Trophoblast cell (in vitro differentiated cells and primary cell): ENCODE measurements at regions not wholly inside any gene's neighbourhood (a gene's known extent, or its start where the extent isn't known, plus 50 kb on each side); places are given as distances from the start of the nearest gene placed in this dataset.

ENCODE experiments used
- DNase-seq, 2 donors: peaks; one replicate each; pipeline ENCODE4 v3.0.0-alpha.2; 2016
- H2AFZ ChIP-seq: 2 replicates; pipeline ENCODE4 v1.6.1; 2013; ENCODE audit warnings: low read length, moderate library complexity, mild to moderate bottlenecking; ENCODE audit not compliant: insufficient read depth, poor library complexity
- H2AK5ac ChIP-seq: 2 replicates; pipeline ENCODE4 v1.6.1; 2013; ENCODE audit warnings: mild to moderate bottlenecking, low read length
- H2BK120ac ChIP-seq: 2 replicates; pipeline ENCODE4 v1.6.1; 2013; ENCODE audit warnings: low read length, mild to moderate bottlenecking, moderate library complexity; ENCODE audit not compliant: insufficient read depth, poor library complexity
- H2BK12ac ChIP-seq: 2 replicates; pipeline ENCODE4 v1.6.1; 2013; ENCODE audit warnings: mild to moderate bottlenecking, low read length, moderate library complexity
- H2BK5ac ChIP-seq: 2 replicates; pipeline ENCODE4 v1.6.1; 2013; ENCODE audit warnings: low read length, low read depth, moderate library complexity, mild to moderate bottlenecking; ENCODE audit not compliant: poor library complexity
- H3K14ac ChIP-seq: 2 replicates; pipeline ENCODE4 v1.6.1; 2013; ENCODE audit warnings: mild to moderate bottlenecking, low read length
- H3K18ac ChIP-seq: 2 replicates; pipeline ENCODE4 v1.6.1; 2013; ENCODE audit warnings: mild to moderate bottlenecking, low read length
- H3K23ac ChIP-seq: 2 replicates; pipeline ENCODE4 v1.6.1; 2013; ENCODE audit warnings: low read length
- H3K27ac ChIP-seq: 2 replicates; pipeline ENCODE4 v1.5.1; 2013; ENCODE audit warnings: low read depth, mild to moderate bottlenecking, inconsistent platforms, low read length, moderate library complexity
- H3K27me3 ChIP-seq: 2 replicates; pipeline ENCODE4 v1.6.1; 2013; ENCODE audit warnings: inconsistent platforms, mild to moderate bottlenecking, low read length, moderate library complexity; ENCODE audit not compliant: insufficient read depth
- H3K36me3 ChIP-seq, 2 experiments: 1 replicate in 1 of 2; 2 replicates in 1 of 2; pipeline ENCODE4 v1.6.1; 2013; ENCODE audit warnings: low read length in 2 of 2, mild to moderate bottlenecking in 2 of 2, moderate library complexity in 1 of 2; ENCODE audit not compliant: insufficient read depth in 2 of 2, control insufficient read depth in 1 of 2
- H3K4ac ChIP-seq: 2 replicates; pipeline ENCODE4 v1.6.1; 2013; ENCODE audit warnings: low read depth, mild to moderate bottlenecking, low read length, moderate library complexity
- H3K4me1 ChIP-seq, 2 experiments: 1 replicate in 1 of 2; 2 replicates in 1 of 2; pipeline ENCODE4 v1.6.1; 2013; ENCODE audit warnings: low read length in 2 of 2, mild to moderate bottlenecking in 2 of 2, moderate library complexity in 1 of 2; ENCODE audit not compliant: insufficient read depth in 2 of 2, control insufficient read depth in 1 of 2
- H3K4me2 ChIP-seq: 2 replicates; pipeline ENCODE4 v1.6.1; 2013; ENCODE audit warnings: inconsistent platforms, mild to moderate bottlenecking, low read length, moderate library complexity
- H3K4me3 ChIP-seq: 2 replicates; pipeline ENCODE4 v1.5.1; 2013; ENCODE audit warnings: mild to moderate bottlenecking, low read depth, low read length, inconsistent platforms
- H3K79me1 ChIP-seq: one replicate; pipeline ENCODE4 v1.6.1; 2013; ENCODE audit warnings: low read length
- H3K79me2 ChIP-seq: 2 replicates; pipeline ENCODE4 v1.6.1; 2013; ENCODE audit warnings: low read length, mild to moderate bottlenecking; ENCODE audit not compliant: control insufficient read depth, insufficient read depth, poor library complexity
- H3K9ac ChIP-seq: 2 replicates; pipeline ENCODE4 v1.6.1; 2013; ENCODE audit warnings: mild to moderate bottlenecking, low read length
- H3K9me3 ChIP-seq: 2 replicates; pipeline ENCODE4 v1.6.1; 2013; ENCODE audit warnings: low read depth, mild to moderate bottlenecking, control low read depth, inconsistent platforms, low read length; ENCODE audit not compliant: insufficient read depth
- H4K12ac ChIP-seq: 2 replicates; pipeline ENCODE4 v1.6.1; 2013; ENCODE audit warnings: low read depth, mild to moderate bottlenecking, low read length, moderate library complexity
- H4K8ac ChIP-seq: 2 replicates; pipeline ENCODE4 v1.6.1; 2013; ENCODE audit warnings: low read depth, mild to moderate bottlenecking, low read length, moderate library complexity
- H4K91ac ChIP-seq: one replicate; pipeline ENCODE4 v1.6.1; 2013; ENCODE audit warnings: low read depth, mild to moderate bottlenecking, low read length, moderate library complexity
- WGBS: extraction: QIAGEN DNeasy Blood & Tissue Kit; methylation state at CpG from one replicate; pipeline ENCODE4 v1.1.7; 2013; ENCODE audit warnings: missing lambda C conversion rate; ENCODE audit not compliant: insufficient read length, insufficient coverage; ENCODE audit errors: extremely low coverage; 5-methylcytosine and 5-hydroxymethylcytosine counted together

GRCh38 chr12:28027328-28027727 lies 54.8 kb upstream of the PTHLH start:
- DNase-seq, result peak in 1 of 2 donors; percentile 39

GRCh38 chr12:28027947-28028724 lies 55.6 kb upstream of the PTHLH start:
- Histone ChIP-seq H4K91ac (peak overlapping the region; percentile 84), H3K27me3 (no peaks in the 10 kb centered on the region), H3K23ac (no peak overlapping the region), H3K4me3 (no peak overlapping the region), H3K79me1 (peaks cover 13% of the 10 kb centered on the region), H3K79me2 (no peaks in the 10 kb centered on the region), H4K12ac (peak overlapping the region; percentile 25), H3K36me3 (no peaks in the 10 kb centered on the region), H2BK12ac (peak overlapping the region; percentile 85), H2BK5ac (peak overlapping the region; percentile 14), H3K27ac (no peak overlapping the region), H3K9ac (no peak overlapping the region), H3K4me2 (no peak overlapping the region), H2AFZ (no peak overlapping the region), H3K4ac (no peak overlapping the region), H3K4me1 (peaks cover 9 to 12% of the 10 kb centered on the region in 2 experiments), H2AK5ac (peak overlapping the region; percentile 27), H3K14ac (peak overlapping the region; percentile 75), H4K8ac (peak overlapping the region; percentile 50), H3K9me3 (no peaks in the 10 kb centered on the region), H3K18ac (peak overlapping the region; percentile 39), H2BK120ac (peak overlapping the region; percentile 55)
- DNase-seq, result peak; percentile 70 to 71
- no CpG with 5 or more reads among the region's 11 CpGs for WGBS

More at GRCh38 chr12:28027328-28027727, 54.8 kb upstream of the PTHLH start:
- Histone ChIP-seq H2BK120ac (peak overlapping the region; percentile 12), H3K9ac (no peak overlapping the region), H3K9me3 (no peaks in the 10 kb centered on the region), H3K27ac (no peak overlapping the region), H4K12ac (no peak overlapping the region), H3K79me1 (peaks cover 13% of the 10 kb centered on the region), H3K4me3 (no peak overlapping the region), H4K8ac (no peak overlapping the region), H3K18ac (no peak overlapping the region), H3K36me3 (no peaks in the 10 kb centered on the region), H3K4me2 (no peak overlapping the region), H3K27me3 (no peaks in the 10 kb centered on the region), H2AFZ (no peak overlapping the region), H3K4me1 (peaks cover 9 to 12% of the 10 kb centered on the region in 2 experiments), H2BK5ac (no peak overlapping the region), H3K23ac (no peak overlapping the region), H2BK12ac (peak overlapping the region; percentile 23), H2AK5ac (no peak overlapping the region), H4K91ac (peak overlapping the region; percentile 57), H3K4ac (no peak overlapping the region), H3K14ac (no peak overlapping the region), H3K79me2 (no peaks in the 10 kb centered on the region)
- WGBS, result no CpG with 5 or more reads among the region's 5 CpGs

GRCh38 chr12:28032811-28033537 lies 60.4 kb upstream of the PTHLH start:
- Histone ChIP-seq H3K27ac (peak overlapping the region; percentile 91), H3K27me3 (no peaks in the 10 kb centered on the region), H2BK120ac (no peak overlapping the region), H4K91ac (no peak overlapping the region), H3K4ac (no peak overlapping the region), H3K79me2 (no peaks in the 10 kb centered on the region), H3K9ac (no peak overlapping the region), H3K4me1 (peaks cover 3 to 7% of the 10 kb centered on the region in 2 experiments), H3K4me2 (no peak overlapping the region), H3K23ac (no peak overlapping the region), H2AK5ac (no peak overlapping the region), H3K79me1 (peaks cover 14% of the 10 kb centered on the region), H3K9me3 (no peaks in the 10 kb centered on the region), H2BK12ac (no peak overlapping the region), H2BK5ac (peak overlapping the region; percentile 27), H3K14ac (no peak overlapping the region), H3K18ac (no peak overlapping the region), H3K36me3 (no peaks in the 10 kb centered on the region), H3K4me3 (no peak overlapping the region), H4K12ac (no peak overlapping the region), H4K8ac (no peak overlapping the region), H2AFZ (no peak overlapping the region)
- peak in 1 of 2 donors; percentile 25 for DNase-seq
- no CpG with 5 or more reads among the region's 4 CpGs for WGBS

- peaks cover 12% of the 10 kb centered on the region for H3K79me1 ChIP-seq
- no peak overlapping the region for H4K91ac ChIP-seq
- no peak overlapping the region for H4K12ac ChIP-seq
- no peaks in the 10 kb centered on the region for H3K36me3 ChIP-seq
- no peak overlapping the region for H3K23ac ChIP-seq
- peak overlapping the region; percentile 33 for H3K4ac ChIP-seq
- H2BK12ac ChIP-seq, result no peak overlapping the region
- no CpG with 5 or more reads among the region's 2 CpGs for whole genome bisulfite sequencing
- no peak overlapping the region for H3K9ac ChIP-seq
- no peaks in the 10 kb centered on the region for H3K9me3 ChIP-seq
- peak overlapping the region; percentile 91 for H3K27ac ChIP-seq
- H3K4me2 ChIP-seq, result no peak overlapping the region
- H3K4me3 ChIP-seq, result no peak overlapping the region
- no peak overlapping the region for H2AK5ac ChIP-seq
- H3K79me2 ChIP-seq, result no peaks in the 10 kb centered on the region
- H2BK120ac ChIP-seq, result peak overlapping the region; percentile 72
- no peak overlapping the region for H4K8ac ChIP-seq
- DNase-seq, result no peak
- peak overlapping the region; percentile 27 for H2BK5ac ChIP-seq
- H3K27me3 ChIP-seq, result no peaks in the 10 kb centered on the region
- H2AFZ ChIP-seq, result no peak overlapping the region
- H3K14ac ChIP-seq, result no peak overlapping the region
- H3K4me1 ChIP-seq, result peaks cover under 1 to 4% of the 10 kb centered on the region in 2 experiments
- no peak overlapping the region for H3K18ac ChIP-seq
These were observed 61.0 kb upstream of the PTHLH start for GRCh38 chr12:28033538-28033915.
